Glutamatergic neuron (in vitro differentiated cells): ENCODE measurements at regions not wholly inside any gene's neighbourhood (a gene's known extent, or its start where the extent isn't known, plus 50 kb on each side); places are given as distances from the start of the nearest gene placed in this dataset.

Experiments
- DNase-seq: peaks from one replicate; pipeline ENCODE4 v3.0.0; 2022
- H3K27ac Mint-ChIP-seq: one replicate; pipeline ENCODE4 v1.8.0; 2020; ENCODE audit warnings: mild to moderate bottlenecking, mixed read lengths, inconsistent platforms; ENCODE audit not compliant: unreplicated experiment
- H3K27me3 Mint-ChIP-seq: one replicate; pipeline ENCODE4 v1.8.0; 2020; ENCODE audit warnings: mild to moderate bottlenecking, moderate library complexity, mixed read lengths, inconsistent platforms; ENCODE audit not compliant: unreplicated experiment
- H3K36me3 Mint-ChIP-seq: one replicate; pipeline ENCODE4 v1.8.0; 2020; ENCODE audit warnings: mild to moderate bottlenecking, mixed read lengths, inconsistent platforms; ENCODE audit not compliant: unreplicated experiment
- H3K4me1 Mint-ChIP-seq: one replicate; pipeline ENCODE4 v1.8.0; 2020; ENCODE audit warnings: mild to moderate bottlenecking, low read depth, mixed read lengths, inconsistent platforms; ENCODE audit not compliant: unreplicated experiment
- H3K4me3 Mint-ChIP-seq: one replicate; pipeline ENCODE4 v1.8.0; 2020; ENCODE audit warnings: mild to moderate bottlenecking, mixed read lengths, inconsistent platforms; ENCODE audit not compliant: unreplicated experiment
- H3K9me3 Mint-ChIP-seq: one replicate; pipeline ENCODE4 v1.8.0; 2020; ENCODE audit warnings: mild to moderate bottlenecking, moderate library complexity, mixed read lengths, inconsistent platforms; ENCODE audit not compliant: unreplicated experiment
- TF ChIP-seq, protein P1 (sequence below): fragments of 200-600 bp; sonication (generic); IDR thresholded peaks from one replicate; pipeline ENCODE4 v1.5.0; 2021; ENCODE audit not compliant: partially characterized antibody, unreplicated experiment

DNA sequence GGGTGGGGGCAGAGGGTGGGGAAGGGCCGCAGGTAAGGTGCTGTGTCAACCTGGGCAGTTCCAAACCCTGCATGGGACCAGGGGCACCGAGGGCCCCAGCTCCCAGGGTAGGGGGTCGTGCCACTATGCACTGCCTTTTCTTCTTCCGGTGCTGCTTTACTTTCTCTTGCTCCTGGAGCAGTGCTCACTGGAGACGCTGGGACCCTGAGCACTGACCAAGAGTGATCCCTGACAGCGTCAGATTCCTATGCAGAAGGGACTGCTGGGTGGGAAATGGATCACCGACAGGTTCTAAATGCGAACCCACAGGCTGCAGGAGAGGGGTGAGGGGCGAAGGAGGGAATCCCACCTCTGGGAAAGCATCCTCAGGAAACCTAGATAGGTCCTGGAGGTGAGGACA lies 470.1 kb downstream of the SOX9 start:
- peak overlapping the region; percentile 97 for H3K4me3 Mint-ChIP-seq
- peaks cover 14% of the 10 kb centered on the region for H3K4me1 Mint-ChIP-seq
- H3K27me3 Mint-ChIP-seq = peaks cover 9% of the 10 kb centered on the region
- peaks cover 4% of the 10 kb centered on the region for H3K9me3 Mint-ChIP-seq
- TF ChIP-seq, protein P1, sequence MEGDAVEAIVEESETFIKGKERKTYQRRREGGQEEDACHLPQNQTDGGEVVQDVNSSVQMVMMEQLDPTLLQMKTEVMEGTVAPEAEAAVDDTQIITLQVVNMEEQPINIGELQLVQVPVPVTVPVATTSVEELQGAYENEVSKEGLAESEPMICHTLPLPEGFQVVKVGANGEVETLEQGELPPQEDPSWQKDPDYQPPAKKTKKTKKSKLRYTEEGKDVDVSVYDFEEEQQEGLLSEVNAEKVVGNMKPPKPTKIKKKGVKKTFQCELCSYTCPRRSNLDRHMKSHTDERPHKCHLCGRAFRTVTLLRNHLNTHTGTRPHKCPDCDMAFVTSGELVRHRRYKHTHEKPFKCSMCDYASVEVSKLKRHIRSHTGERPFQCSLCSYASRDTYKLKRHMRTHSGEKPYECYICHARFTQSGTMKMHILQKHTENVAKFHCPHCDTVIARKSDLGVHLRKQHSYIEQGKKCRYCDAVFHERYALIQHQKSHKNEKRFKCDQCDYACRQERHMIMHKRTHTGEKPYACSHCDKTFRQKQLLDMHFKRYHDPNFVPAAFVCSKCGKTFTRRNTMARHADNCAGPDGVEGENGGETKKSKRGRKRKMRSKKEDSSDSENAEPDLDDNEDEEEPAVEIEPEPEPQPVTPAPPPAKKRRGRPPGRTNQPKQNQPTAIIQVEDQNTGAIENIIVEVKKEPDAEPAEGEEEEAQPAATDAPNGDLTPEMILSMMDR = no peak
- H3K36me3 Mint-ChIP-seq = peaks cover 4% of the 10 kb centered on the region
- H3K27ac Mint-ChIP-seq = no peak overlapping the region
- DNase-seq = no peak

DNA sequence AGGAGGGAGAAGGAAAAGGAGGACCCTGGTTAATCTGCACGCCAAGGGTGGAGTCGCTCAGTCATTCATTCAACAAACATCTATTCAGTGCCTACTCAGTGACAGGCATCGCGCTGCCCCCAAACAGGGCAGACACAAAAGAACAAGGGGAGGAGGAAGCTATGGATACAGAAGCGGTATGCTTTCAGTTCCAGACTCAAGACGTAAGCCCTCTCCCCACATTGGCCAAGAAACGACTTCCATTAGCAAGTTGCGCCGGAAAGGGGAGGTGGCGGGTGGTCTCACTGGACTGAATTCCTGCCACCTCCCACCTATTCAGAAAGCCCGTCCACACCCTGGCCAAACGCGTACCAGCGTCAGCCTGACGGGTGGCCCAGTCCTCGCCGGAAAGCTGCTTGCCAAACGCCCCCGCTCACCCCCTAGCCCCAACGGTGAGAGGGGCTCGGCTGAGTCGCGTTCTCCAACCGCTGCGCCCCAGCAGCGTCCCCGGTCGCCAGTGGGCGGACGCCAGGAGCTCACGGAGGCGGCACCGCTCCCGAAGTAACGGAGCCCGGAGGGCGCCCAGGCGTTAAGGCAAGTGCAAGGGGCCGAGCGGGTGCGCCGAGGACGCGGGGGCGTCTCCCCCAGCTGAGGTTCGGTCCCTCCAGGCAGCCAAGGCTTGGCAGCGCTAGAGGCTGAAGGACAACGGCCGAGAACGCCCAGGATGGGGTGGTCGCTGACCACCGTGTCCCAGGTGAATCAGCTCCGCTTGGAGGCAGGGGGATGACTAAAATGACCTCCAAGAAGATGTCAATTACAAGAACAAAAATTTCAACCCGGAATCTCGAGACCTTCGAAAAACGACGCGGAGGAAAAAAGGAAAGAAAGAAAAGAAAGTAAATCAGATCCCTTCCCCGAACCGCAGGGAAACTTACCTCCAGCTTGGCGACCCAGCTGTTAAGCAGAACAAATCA lies 470.7 kb downstream of the SOX9 start:
- Mint-ChIP-seq H3K4me3 (peak overlapping the region; percentile 97), H3K4me1 (peaks cover 14% of the 10 kb centered on the region), H3K9me3 (peaks cover 4% of the 10 kb centered on the region), H3K36me3 (peaks cover 4% of the 10 kb centered on the region), H3K27ac (peak overlapping the region; percentile 74), H3K27me3 (peaks cover 9% of the 10 kb centered on the region)
- DNase-seq = peak; percentile 31
- TF ChIP-seq, protein P1 = no peak

DNA sequence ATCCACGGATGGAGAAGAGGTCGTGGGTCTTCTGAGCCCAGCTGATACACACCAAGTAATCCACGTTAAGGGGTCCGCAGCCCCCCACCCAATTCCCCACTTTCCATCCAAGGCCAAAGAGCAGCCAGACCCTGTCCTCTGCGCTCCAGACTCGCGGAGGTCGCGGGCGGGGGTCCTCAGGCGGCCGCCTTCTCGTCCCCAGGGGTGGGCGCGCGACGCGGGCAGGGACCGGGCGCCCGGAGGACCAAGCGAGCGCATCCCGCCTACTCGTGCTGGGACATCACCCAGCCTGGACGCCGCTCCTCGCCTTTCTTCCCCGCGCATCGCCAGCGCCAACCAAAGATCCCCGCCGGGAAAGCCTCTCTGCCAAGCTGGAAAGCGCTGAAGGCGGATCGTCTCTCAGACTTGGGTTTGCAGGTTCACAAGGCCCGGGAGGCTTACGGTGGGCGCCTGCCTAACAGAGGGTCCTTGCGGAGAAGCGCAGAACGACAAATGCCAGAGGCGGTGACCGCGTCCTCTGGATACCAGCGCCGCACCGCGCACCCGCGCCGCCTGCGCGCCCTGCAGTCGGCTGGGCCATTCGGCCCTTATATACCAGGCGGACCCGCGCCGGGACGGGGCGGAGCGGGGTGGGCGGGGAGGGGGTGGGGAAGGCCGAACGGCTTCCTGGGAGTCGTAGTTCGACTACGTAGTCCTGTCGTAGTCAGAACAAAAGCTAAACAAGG lies 471.6 kb downstream of the SOX9 start:
- Mint-ChIP-seq H3K27ac (peak overlapping the region; percentile 74), H3K4me3 (peak overlapping the region; percentile 97), H3K4me1 (peaks cover 14% of the 10 kb centered on the region), H3K36me3 (peaks cover 4% of the 10 kb centered on the region), H3K9me3 (peaks cover 4% of the 10 kb centered on the region), H3K27me3 (peaks cover 9% of the 10 kb centered on the region)
- peak; percentile 89 for DNase-seq
- TF ChIP-seq, protein P1 = no peak

GRCh38 chr17:72592967-72593325 lies 472.1 kb downstream of the SOX9 start:
- H3K27me3 Mint-ChIP-seq = peaks cover 9% of the 10 kb centered on the region
- H3K4me3 Mint-ChIP-seq = peak overlapping the region; percentile 31
- H3K4me1 Mint-ChIP-seq = peaks cover 12% of the 10 kb centered on the region
- peaks cover 4% of the 10 kb centered on the region for H3K9me3 Mint-ChIP-seq
- H3K36me3 Mint-ChIP-seq = peaks cover 4% of the 10 kb centered on the region
- DNase-seq = no peak
- TF ChIP-seq, protein P1 = no peak
- H3K27ac Mint-ChIP-seq = no peak overlapping the region
